ENCODE measurements at regions not wholly inside any gene's neighbourhood (a gene's known extent, or its start where the extent isn't known, plus 50 kb on each side); places are given as distances from the start of the nearest gene placed in this dataset.

- 87% methylated on average over 4 of the region's 4 CpGs for WGBS (ENCODE audit: insufficient coverage)
- H2AFZ ChIP-seq (ENCODE audit: insufficient read depth, low read depth, low read length, poor library complexity, severe bottlenecking): no peak overlapping the region
- no peaks in the 10 kb centered on the region for H3K27me3 ChIP-seq (ENCODE audit: control insufficient read depth in 2 of 2, insufficient read depth in 2 of 2, low read length in 2 of 2)
- no peak overlapping the region for H3K4me2 ChIP-seq (replicated peaks; ENCODE audit: extremely low read depth, low read length, poor library complexity, severe bottlenecking)
- H3K9me3 ChIP-seq (replicated peaks in 1 of 2; ENCODE audit: control insufficient read depth in 1 of 2, insufficient read depth in 1 of 2, low read length in 2 of 2): peaks cover 0 to 5% of the 10 kb centered on the region in 2 donors
- H3K36me3 Mint-ChIP-seq: no peaks in the 10 kb centered on the region
- no peaks in the 10 kb centered on the region for H4K20me1 ChIP-seq (ENCODE audit: insufficient read depth, low read length)
- no peaks in the 10 kb centered on the region for H3K4me1 Mint-ChIP-seq
- H3K27ac Mint-ChIP-seq: no peak overlapping the region
- peaks cover 0 to 4% (median 0%) of the 10 kb centered on the region in 7 donors for H3K9me3 Mint-ChIP-seq
- intact Hi-C loops (cut with micrococcal nuclease): no loop called here
- H3K4me3 Mint-ChIP-seq: no peak overlapping the region
- no peaks in the 10 kb centered on the region for H3K4me1 ChIP-seq (ENCODE audit: control insufficient read depth in 1 of 2, insufficient read depth in 2 of 2, low read length in 2 of 2)
- H3K27me3 Mint-ChIP-seq (ENCODE audit: low read depth in 3 of 3): peaks cover 0 to 5% (median 0%) of the 10 kb centered on the region in 3 donors
- H3K4me3 ChIP-seq (replicated peaks in 1 of 3; ENCODE audit: low read depth in 2 of 3, low read length in 3 of 3): no peak overlapping the region
- H3K79me2 ChIP-seq (ENCODE audit: insufficient read depth, low read length): no peaks in the 10 kb centered on the region
- H3K27ac ChIP-seq (ENCODE audit: low read depth in 1 of 2, low read length in 2 of 2): no peak overlapping the region
- TF ChIP-seq CTCF (IDR thresholded peaks at IDR 0.05): no peak
- DNase-seq: no peak
- no peak overlapping the region for H3K9ac ChIP-seq (ENCODE audit: insufficient read depth, low read length, poor library complexity, severe bottlenecking)
- no peaks in the 10 kb centered on the region for H3K36me3 ChIP-seq (replicated peaks in 1 of 2; ENCODE audit: control insufficient read depth in 1 of 2, insufficient read depth in 2 of 2, low read length in 2 of 2)
Observed at GRCh38 chr4:107243141-107243781, 207.1 kb upstream of the DKK2 start.

- H3K4me1 ChIP-seq (ENCODE audit: control insufficient read depth in 1 of 2, insufficient read depth in 2 of 2, low read length in 2 of 2): no peaks in the 10 kb centered on the region
- Mint-ChIP-seq H3K4me1 (no peaks in the 10 kb centered on the region), H3K27me3 (ENCODE audit: low read depth in 3 of 3) (peaks cover 0 to 3% (median 2%) of the 10 kb centered on the region in 3 donors), H3K36me3 (no peaks in the 10 kb centered on the region), H3K27ac (no peak overlapping the region), H3K4me3 (no peak overlapping the region), H3K9me3 (no peaks in the 10 kb centered on the region)
- no peaks in the 10 kb centered on the region for H3K27me3 ChIP-seq (ENCODE audit: control insufficient read depth in 2 of 2, insufficient read depth in 2 of 2, low read length in 2 of 2)
- no peak for DNase-seq
- no peaks in the 10 kb centered on the region for H3K79me2 ChIP-seq (ENCODE audit: insufficient read depth, low read length)
- TF ChIP-seq CTCF (IDR thresholded peaks at IDR 0.05): no peak
- H3K9ac ChIP-seq (ENCODE audit: insufficient read depth, low read length, poor library complexity, severe bottlenecking): no peak overlapping the region
- H3K4me3 ChIP-seq (replicated peaks in 1 of 3; ENCODE audit: low read depth in 2 of 3, low read length in 3 of 3): no peak overlapping the region
- H3K36me3 ChIP-seq (replicated peaks in 1 of 2; ENCODE audit: control insufficient read depth in 1 of 2, insufficient read depth in 2 of 2, low read length in 2 of 2): no peaks in the 10 kb centered on the region
- no peaks in the 10 kb centered on the region for H3K9me3 ChIP-seq (replicated peaks in 1 of 2; ENCODE audit: control insufficient read depth in 1 of 2, insufficient read depth in 1 of 2, low read length in 2 of 2)
- H3K27ac ChIP-seq (ENCODE audit: low read depth in 1 of 2, low read length in 2 of 2): no peak overlapping the region
- H2AFZ ChIP-seq (ENCODE audit: insufficient read depth, low read depth, low read length, poor library complexity, severe bottlenecking): no peak overlapping the region
- H3K4me2 ChIP-seq (replicated peaks; ENCODE audit: extremely low read depth, low read length, poor library complexity, severe bottlenecking): no peak overlapping the region
- intact Hi-C loops (cut with micrococcal nuclease): no loop called here
- no peaks in the 10 kb centered on the region for H4K20me1 ChIP-seq (ENCODE audit: insufficient read depth, low read length)
Observed at GRCh38 chr4:107220976-107221375, 184.9 kb upstream of the DKK2 start.
